AG09309 (cell line): ENCODE measurements at regions not wholly inside any gene's neighbourhood (a gene's known extent, or its start where the extent isn't known, plus 50 kb on each side); places are given as distances from the start of the nearest gene placed in this dataset.

ENCODE experiments used
- DNase-seq: peaks from one replicate; pipeline ENCODE4 v3.0.0-alpha.2; 2010; ENCODE audit warnings: low read depth
- H3K4me3 ChIP-seq: 2 replicates; pipeline ENCODE4 v1.5.1; 2011; ENCODE audit warnings: mild to moderate bottlenecking, low read depth, low read length, moderate library complexity; ENCODE audit not compliant: control insufficient read depth
- CTCF ChIP-seq: IDR thresholded peaks from 2 replicates; pipeline ENCODE4 v1.5.1; 2011; ENCODE audit warnings: mild to moderate bottlenecking, low read depth, low read length, inconsistent platforms; ENCODE audit not compliant: insufficient read depth, control insufficient read depth; ENCODE audit errors: missing control alignments

GRCh38 chr6:78438135-78438534 lies 429.2 kb upstream of the IRAK1BP1 start:
- DNase-seq: no peak
- TF ChIP-seq CTCF: no peak
- H3K4me3 ChIP-seq: no peak overlapping the region

GRCh38 chr6:78460711-78461110 lies 406.6 kb upstream of the IRAK1BP1 start:
- no peak for TF ChIP-seq CTCF
- no peak for DNase-seq
- H3K4me3 ChIP-seq: no peak overlapping the region

- no peak for DNase-seq
- TF ChIP-seq CTCF: no peak
- H3K4me3 ChIP-seq: no peak overlapping the region
These were observed 404.6 kb upstream of the IRAK1BP1 start for GRCh38 chr6:78462728-78463127.

GRCh38 chr6:78465059-78465634 lies 402.2 kb upstream of the IRAK1BP1 start:
- TF ChIP-seq CTCF: no peak
- H3K4me3 ChIP-seq: no peak overlapping the region
- DNase-seq: no peak

GRCh38 chr6:78476561-78476960 lies 390.8 kb upstream of the IRAK1BP1 start:
- no peak overlapping the region for H3K4me3 ChIP-seq
- no peak for TF ChIP-seq CTCF
- DNase-seq: no peak

- TF ChIP-seq CTCF: no peak
- H3K4me3 ChIP-seq: no peak overlapping the region
- DNase-seq: no peak
These were observed 384.4 kb upstream of the IRAK1BP1 start for GRCh38 chr6:78482801-78483552.
